ENCODE measurements at regions not wholly inside any gene's neighbourhood (a gene's known extent, or its start where the extent isn't known, plus 50 kb on each side); places are given as distances from the start of the nearest gene placed in this dataset.

- no peak for TF ChIP-seq EZH2phosphoT487 (IDR thresholded peaks at IDR 0.05; ENCODE audit: low read depth)
- TF ChIP-seq, protein P1, sequence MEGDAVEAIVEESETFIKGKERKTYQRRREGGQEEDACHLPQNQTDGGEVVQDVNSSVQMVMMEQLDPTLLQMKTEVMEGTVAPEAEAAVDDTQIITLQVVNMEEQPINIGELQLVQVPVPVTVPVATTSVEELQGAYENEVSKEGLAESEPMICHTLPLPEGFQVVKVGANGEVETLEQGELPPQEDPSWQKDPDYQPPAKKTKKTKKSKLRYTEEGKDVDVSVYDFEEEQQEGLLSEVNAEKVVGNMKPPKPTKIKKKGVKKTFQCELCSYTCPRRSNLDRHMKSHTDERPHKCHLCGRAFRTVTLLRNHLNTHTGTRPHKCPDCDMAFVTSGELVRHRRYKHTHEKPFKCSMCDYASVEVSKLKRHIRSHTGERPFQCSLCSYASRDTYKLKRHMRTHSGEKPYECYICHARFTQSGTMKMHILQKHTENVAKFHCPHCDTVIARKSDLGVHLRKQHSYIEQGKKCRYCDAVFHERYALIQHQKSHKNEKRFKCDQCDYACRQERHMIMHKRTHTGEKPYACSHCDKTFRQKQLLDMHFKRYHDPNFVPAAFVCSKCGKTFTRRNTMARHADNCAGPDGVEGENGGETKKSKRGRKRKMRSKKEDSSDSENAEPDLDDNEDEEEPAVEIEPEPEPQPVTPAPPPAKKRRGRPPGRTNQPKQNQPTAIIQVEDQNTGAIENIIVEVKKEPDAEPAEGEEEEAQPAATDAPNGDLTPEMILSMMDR (IDR thresholded peaks at IDR 0.05; ENCODE audit: low read depth, low read length), result no peak
- Histone ChIP-seq H3K36me3 (replicated peaks; ENCODE audit: low read depth, low read length) (no peaks in the 10 kb centered on the region), H2AFZ (ENCODE audit: low read depth, low read length) (no peak overlapping the region), H3K27me3 (ENCODE audit: low read depth, low read length) (no peaks in the 10 kb centered on the region), H3K4me1 (ENCODE audit: low read length) (no peaks in the 10 kb centered on the region), H3K27ac (ENCODE audit: low read length) (no peak overlapping the region), H4K20me1 (ENCODE audit: insufficient read depth, low read length) (no peaks in the 10 kb centered on the region), H3K9ac (ENCODE audit: low read length) (no peak overlapping the region), H3K4me3 (ENCODE audit: low read length) (no peak overlapping the region), H3K79me2 (ENCODE audit: low read length) (no peaks in the 10 kb centered on the region), H3K9me3 (ENCODE audit: insufficient read depth, low read length) (no peaks in the 10 kb centered on the region), H3K4me2 (ENCODE audit: low read length) (no peak overlapping the region)
These were observed 565.5 kb upstream of the CDH6 start for GRCh38 chr5:30627945-30628344.

DNA sequence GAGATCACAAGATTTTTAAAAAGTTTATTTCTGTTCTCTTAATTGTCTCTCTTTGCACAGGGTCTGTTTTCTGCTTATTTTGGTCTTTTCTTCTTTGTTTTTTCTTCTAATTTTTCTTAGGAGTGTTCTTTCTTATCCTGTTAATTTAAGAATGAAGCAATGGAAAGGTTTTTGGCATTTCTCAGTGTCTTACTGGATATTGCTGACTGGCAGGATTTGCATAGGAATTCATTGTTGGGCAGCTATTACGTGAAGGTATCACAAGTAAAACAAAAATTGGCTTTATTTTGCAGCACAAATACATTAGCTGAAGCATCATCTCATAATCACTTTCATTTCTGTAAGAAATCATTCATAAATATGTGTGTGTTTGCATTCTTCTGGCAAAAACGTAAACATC lies 566.9 kb upstream of the CDH6 start:
- Histone ChIP-seq H3K27ac (ENCODE audit: low read length) (no peak overlapping the region), H2AFZ (ENCODE audit: low read depth, low read length) (no peak overlapping the region), H3K79me2 (ENCODE audit: low read length) (no peaks in the 10 kb centered on the region), H3K4me2 (ENCODE audit: low read length) (no peak overlapping the region), H3K9me3 (ENCODE audit: insufficient read depth, low read length) (no peaks in the 10 kb centered on the region), H3K4me1 (ENCODE audit: low read length) (no peaks in the 10 kb centered on the region), H3K9ac (ENCODE audit: low read length) (no peak overlapping the region), H3K36me3 (replicated peaks; ENCODE audit: low read depth, low read length) (no peaks in the 10 kb centered on the region), H3K4me3 (ENCODE audit: low read length) (no peak overlapping the region), H3K27me3 (ENCODE audit: low read depth, low read length) (no peaks in the 10 kb centered on the region), H4K20me1 (ENCODE audit: insufficient read depth, low read length) (no peaks in the 10 kb centered on the region)
- no peak for TF ChIP-seq EZH2phosphoT487 (IDR thresholded peaks at IDR 0.05; ENCODE audit: low read depth)
- TF ChIP-seq, protein P1 (IDR thresholded peaks at IDR 0.05; ENCODE audit: low read depth, low read length), result no peak

- Histone ChIP-seq H2AFZ (ENCODE audit: low read depth, low read length) (no peak overlapping the region), H3K27ac (ENCODE audit: low read length) (no peak overlapping the region), H3K36me3 (replicated peaks; ENCODE audit: low read depth, low read length) (no peaks in the 10 kb centered on the region), H3K4me1 (ENCODE audit: low read length) (no peaks in the 10 kb centered on the region), H3K27me3 (ENCODE audit: low read depth, low read length) (no peaks in the 10 kb centered on the region), H3K79me2 (ENCODE audit: low read length) (no peaks in the 10 kb centered on the region), H3K4me2 (ENCODE audit: low read length) (no peak overlapping the region), H3K4me3 (ENCODE audit: low read length) (no peak overlapping the region), H3K9ac (ENCODE audit: low read length) (no peak overlapping the region), H4K20me1 (ENCODE audit: insufficient read depth, low read length) (no peaks in the 10 kb centered on the region), H3K9me3 (ENCODE audit: insufficient read depth, low read length) (no peaks in the 10 kb centered on the region)
- TF ChIP-seq, protein P1 (IDR thresholded peaks at IDR 0.05; ENCODE audit: low read depth, low read length), result no peak
- TF ChIP-seq EZH2phosphoT487 (IDR thresholded peaks at IDR 0.05; ENCODE audit: low read depth), result no peak
These were observed 572.9 kb upstream of the CDH6 start for GRCh38 chr5:30620481-30621085.

GRCh38 chr5:30608501-30608900 lies 585.0 kb upstream of the CDH6 start:
- H3K36me3 ChIP-seq (replicated peaks; ENCODE audit: low read depth, low read length), result no peaks in the 10 kb centered on the region
- no peak overlapping the region for H3K4me3 ChIP-seq (ENCODE audit: low read length)
- no peak overlapping the region for H3K9ac ChIP-seq (ENCODE audit: low read length)
- H3K4me1 ChIP-seq (ENCODE audit: low read length), result no peaks in the 10 kb centered on the region
- no peaks in the 10 kb centered on the region for H4K20me1 ChIP-seq (ENCODE audit: insufficient read depth, low read length)
- no peak overlapping the region for H3K4me2 ChIP-seq (ENCODE audit: low read length)
- no peak overlapping the region for H2AFZ ChIP-seq (ENCODE audit: low read depth, low read length)
- H3K79me2 ChIP-seq (ENCODE audit: low read length), result no peaks in the 10 kb centered on the region
- H3K9me3 ChIP-seq (ENCODE audit: insufficient read depth, low read length), result no peaks in the 10 kb centered on the region
- no peak overlapping the region for H3K27ac ChIP-seq (ENCODE audit: low read length)
- no peaks in the 10 kb centered on the region for H3K27me3 ChIP-seq (ENCODE audit: low read depth, low read length)
- TF ChIP-seq EZH2phosphoT487 (IDR thresholded peaks at IDR 0.05; ENCODE audit: low read depth), result no peak
- TF ChIP-seq, protein P1 (IDR thresholded peaks at IDR 0.05; ENCODE audit: low read depth, low read length), result no peak

Data from OCI-LY3 (cell line).